HG03280 (cell line): ENCODE measurements at regions not wholly inside any gene's neighbourhood (a gene's known extent, or its start where the extent isn't known, plus 50 kb on each side); places are given as distances from the start of the nearest gene placed in this dataset.
"Not testable (repeated sequence)": the region's sequence is repeated elsewhere in the genome, so short reads cannot be mapped to it uniquely, and the experiment has no call there.

Experiments used
- ATAC-seq: cut with Tn5 transposase; IDR thresholded peaks from one replicate; pipeline ENCODE4 v1.9.1; 2021; ENCODE audit warnings: mild to moderate bottlenecking, moderate library complexity; ENCODE audit not compliant: unreplicated experiment

- ATAC-seq = not testable (repeated sequence)
Measured at GRCh38 chr11:24217319-24217718, 279.5 kb upstream of the LUZP2 start.

DNA sequence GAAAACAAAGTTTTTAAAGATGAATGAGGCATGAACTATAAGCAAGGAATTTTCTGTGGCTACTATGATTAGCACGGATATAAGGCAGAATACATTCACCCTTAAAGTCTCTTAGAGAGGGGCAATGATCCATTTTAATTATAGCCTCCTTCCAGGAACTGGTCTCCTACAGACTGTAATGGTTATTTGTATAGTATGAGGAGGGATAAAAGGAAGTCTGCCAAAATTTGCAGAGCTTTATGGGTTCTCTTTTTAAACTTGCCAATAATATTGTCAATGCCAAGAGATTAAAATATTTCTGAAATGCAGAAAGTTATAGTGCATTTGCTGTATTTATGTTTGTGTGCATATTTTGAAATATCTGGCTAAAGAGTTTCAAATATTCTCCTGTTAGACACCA is 271.4 kb upstream of the LUZP2 start:
- no peak for ATAC-seq

- no peak for ATAC-seq
Measured at GRCh38 chr11:24226606-24227005, 270.2 kb upstream of the LUZP2 start.

GRCh38 chr11:24233041-24233440 is 263.8 kb upstream of the LUZP2 start:
- no peak for ATAC-seq

DNA sequence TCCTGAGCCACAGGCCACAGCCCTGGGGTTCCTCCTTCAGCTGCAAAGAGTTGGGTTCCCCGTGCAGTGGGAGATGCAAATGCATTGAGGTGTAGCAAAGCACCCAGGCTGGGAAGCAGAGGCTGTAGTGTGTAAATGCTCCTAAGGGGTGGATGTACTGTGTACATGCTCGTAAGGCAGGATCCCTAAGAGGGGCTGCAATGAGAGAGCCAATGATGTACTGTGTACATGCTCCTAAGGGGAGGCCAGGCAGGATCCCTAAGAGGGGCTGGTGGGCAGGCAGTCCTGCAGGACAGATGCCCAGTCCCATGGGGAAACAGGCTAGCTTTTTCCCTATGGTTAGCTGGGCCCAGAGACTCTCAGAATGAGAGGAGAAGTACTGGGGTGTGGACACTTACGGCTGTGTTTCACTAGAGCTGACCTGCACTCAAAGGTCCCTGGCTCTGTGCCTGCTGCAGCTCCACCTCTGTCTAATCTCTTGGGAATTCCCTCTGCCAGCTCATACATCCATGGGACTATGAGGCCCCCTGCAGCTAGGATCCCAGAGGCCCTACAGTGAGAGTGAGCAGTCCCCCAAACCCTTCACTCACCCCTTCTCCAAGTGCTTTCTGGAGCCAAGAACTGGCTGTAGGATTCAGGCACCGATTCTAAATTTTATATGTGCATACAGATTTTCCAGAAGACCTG is 261.9 kb upstream of the LUZP2 start:
- ATAC-seq = no peak

GRCh38 chr11:24238771-24239645 is 257.8 kb upstream of the LUZP2 start:
- no peak for ATAC-seq

GRCh38 chr11:24239930-24240329 is 256.9 kb upstream of the LUZP2 start:
- ATAC-seq = no peak

DNA sequence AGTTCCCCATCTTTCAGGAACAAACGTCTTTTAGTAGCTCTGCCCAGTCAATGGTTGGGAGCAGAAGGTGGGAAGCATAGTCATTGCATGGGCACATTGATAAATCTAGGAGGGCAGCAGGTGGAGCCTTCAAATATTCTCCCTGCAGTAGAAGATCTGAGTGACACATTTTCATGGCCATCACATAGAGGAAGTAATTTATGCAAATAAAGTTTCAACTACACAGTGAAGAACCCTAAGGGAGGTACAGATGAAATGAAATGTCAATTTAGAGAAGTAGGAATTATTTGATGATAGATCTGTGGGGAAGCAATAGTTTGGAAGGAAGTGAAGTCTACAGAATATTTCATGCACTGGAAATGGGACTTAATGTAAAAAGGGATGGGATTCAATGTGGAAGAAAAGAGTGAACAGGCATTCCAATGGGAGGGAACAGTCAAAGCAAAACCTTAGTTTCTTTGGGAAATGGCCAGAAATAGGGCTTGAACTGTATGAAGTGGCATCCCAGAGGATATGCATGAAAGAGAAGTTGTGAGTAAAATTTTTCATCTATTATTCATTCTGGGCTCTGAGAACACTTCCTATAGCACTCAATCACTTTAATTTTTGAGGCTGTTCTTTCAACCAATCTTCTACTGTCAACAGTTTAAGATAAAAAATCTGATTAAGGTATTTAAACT is 256.2 kb upstream of the LUZP2 start:
- ATAC-seq = no peak

- no peak for ATAC-seq
Measured at GRCh38 chr11:24246715-24247114, 250.1 kb upstream of the LUZP2 start.

DNA sequence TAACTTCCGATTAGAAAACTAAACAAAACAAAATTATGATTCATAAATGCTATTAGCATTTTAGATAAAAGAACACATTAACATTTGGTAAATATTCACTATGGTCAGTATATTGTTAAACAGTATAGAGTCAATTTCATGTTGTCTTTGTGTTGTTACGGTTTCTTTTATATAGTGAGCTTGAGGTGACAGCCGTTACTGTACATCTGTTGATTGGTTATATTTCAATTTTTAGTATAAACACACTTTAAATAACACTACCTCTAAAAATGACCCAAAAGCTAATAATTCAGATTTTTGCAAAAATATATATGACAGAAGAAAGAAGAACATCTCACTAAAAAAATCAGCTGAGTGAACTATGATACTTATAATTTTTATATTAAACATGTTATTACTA is 249.0 kb upstream of the LUZP2 start:
- no peak for ATAC-seq

- ATAC-seq = no peak
Measured at GRCh38 chr11:24249921-24250320, 246.9 kb upstream of the LUZP2 start.

DNA sequence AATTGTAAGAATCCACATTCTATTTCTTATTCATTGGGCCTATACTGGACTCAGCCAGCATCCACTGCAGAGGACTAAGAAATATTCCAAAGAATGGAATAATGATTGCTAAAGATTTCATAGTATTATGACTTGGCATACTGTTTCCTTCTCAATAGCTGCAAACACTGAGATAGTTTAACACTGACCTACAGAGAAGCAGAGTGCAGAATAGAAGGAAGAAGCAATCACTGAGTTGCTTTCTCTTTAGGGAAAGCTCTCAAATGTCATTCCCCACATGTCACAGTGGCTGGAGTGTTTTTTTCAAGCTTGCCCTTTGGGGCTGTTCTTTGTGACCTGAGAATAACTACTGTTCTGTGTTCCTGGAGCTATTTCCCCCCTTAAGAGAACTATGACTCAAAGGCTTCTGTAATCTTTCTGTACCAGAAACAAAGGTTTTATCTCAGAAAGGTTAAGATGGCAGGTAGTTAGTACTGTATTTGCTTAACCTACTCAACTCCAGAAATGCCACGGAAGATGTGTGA is 243.6 kb upstream of the LUZP2 start:
- ATAC-seq = no peak

DNA sequence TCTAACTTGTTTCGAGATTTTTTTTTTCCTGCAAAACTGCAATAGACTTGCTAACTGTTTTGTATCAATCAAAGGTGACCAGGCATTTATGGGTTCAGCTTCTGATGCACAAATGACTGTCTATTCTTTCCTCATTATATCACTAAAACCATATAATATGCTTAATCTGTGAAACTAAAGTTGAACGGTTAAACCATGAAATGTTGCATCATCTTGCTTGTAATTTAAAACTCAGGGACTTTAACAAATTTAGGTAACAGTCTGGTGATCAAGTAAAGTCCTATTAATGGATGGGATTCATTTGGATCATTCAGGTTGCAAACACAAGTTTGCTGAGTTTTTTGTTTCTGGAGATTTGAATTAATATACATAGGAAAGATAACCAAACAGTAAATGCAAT is 232.0 kb upstream of the LUZP2 start:
- ATAC-seq = no peak

- no peak for ATAC-seq
Measured at GRCh38 chr11:24267014-24267413, 229.8 kb upstream of the LUZP2 start.

DNA sequence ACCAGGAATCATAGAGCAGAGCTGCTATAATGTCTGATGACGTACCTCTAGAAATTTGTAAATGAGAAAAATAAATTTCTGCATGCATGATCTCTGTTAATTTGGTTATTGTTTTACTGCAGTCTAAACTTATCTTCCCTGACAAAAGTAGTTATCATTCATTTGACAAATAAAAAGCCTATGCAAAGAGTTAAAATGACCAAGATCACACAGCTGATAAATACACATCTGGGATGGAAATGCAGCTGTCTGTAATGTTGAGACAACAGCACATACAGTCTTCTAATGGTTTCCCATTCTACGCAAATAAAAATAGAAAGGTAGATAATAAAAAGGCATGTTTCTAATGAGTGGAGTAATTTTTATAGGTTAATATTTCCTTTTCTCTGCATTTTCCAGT is 225.1 kb upstream of the LUZP2 start:
- no peak for ATAC-seq

DNA sequence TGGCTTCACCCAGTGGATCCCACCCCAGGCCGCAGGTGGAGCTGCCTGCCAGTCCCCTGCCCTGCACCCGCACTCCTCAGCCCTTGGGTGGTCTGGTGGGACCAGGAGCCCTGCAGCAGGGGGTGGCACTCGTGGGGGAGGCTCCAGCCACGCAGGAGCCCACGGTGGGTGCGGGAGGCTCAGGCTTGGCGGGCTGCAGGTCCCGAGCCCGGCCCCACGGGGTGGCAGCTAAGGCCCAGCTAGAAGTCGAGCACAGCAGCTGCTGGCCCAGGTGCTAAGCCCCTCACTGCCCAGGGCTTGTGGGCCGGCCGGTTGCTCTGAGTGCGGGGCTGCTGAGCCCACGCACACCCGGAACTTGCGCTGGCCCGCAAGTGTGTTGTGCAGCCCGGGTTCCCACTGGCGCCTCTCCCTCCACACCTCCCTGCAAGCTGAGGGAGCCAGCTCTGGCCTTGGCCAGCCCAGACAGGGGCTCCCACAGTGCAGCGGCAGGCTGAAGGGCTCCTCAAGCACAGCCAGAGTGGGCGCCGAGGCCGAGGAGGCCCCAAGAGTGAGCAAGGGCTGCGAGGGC is 222.6 kb upstream of the LUZP2 start:
- not testable (repeated sequence) for ATAC-seq

DNA sequence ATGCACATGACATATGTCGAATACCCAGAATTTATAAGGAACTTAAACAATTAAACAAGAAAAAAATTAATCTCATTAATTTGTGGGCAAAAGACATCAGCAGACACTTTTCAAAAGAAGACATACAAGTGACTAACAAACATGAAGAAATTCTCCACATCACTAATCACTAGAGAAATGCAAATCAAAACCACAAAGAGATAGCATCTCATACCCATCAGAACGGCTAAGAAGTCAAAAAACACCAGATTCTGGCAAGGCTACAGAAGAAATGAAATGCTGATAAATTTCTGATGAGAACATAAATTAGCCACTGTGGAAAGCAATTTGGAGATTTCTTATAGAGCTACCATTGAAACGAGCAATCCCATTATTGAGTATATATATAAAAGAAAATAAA is 210.6 kb upstream of the LUZP2 start:
- ATAC-seq = no peak

DNA sequence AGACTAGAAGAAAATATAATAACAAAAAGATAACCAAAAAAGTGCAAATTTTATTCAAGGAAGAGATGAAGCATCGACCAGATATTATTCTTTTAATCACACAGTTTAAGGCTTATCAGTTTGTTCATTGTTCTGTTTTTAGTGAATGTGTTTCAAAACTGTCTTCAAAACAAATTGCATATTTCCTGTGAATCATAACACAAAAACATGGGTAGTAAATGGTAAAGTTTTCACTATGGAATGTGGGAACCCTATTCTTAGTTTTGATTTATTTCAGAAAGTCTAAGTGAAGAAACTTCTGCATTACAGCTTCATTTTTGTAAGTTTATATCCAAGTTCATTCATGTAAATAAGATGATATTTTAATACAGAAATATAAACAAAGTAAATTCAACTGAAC is 207.6 kb upstream of the LUZP2 start:
- ATAC-seq = no peak

DNA sequence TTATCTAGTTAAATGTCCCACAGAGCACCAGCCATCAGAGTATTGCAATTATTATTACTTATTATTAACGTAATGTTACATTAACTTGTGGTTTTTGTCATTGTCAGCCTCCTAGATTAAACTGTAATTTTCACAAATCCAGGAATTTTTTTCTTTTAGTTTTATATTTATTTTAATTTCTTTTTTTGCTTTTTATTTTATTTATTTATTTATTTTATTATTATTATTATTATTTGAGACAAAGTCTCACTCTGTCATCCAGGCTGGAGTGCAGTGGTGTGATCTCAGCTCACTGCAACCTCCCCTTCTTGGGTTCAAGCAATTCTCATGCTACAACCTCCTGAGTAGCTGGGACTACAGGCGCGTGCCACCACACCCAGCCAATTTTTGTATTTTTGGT is 202.9 kb upstream of the LUZP2 start:
- no peak for ATAC-seq

GRCh38 chr11:24295360-24295759 is 201.5 kb upstream of the LUZP2 start:
- ATAC-seq = no peak

DNA sequence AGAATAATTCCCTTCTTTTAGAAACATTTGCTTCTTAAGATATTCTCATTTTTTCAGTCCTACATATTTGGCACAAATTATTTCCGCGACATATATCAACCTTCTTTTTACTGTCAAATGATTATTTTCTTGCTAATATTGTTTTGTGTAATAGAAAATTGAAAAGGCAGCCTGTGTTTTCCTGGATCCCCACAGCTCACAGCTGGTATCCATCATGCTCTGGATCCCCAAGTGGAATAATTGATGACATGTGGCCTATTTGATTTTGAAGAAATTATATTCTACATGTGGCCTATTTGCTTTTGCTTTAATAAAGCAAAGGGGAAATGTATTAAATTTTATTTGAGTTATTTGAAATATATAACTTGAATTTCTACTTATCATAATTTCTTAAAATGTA is 199.4 kb upstream of the LUZP2 start:
- ATAC-seq = no peak
